GM23338 (cell line): ENCODE measurements at regions not wholly inside any gene's neighbourhood (a gene's known extent, or its start where the extent isn't known, plus 50 kb on each side); places are given as distances from the start of the nearest gene placed in this dataset.

Experiments used
- ATAC-seq: fragments of 200-7000 bp; cut with Tn5 transposase; 3 replicates; pipeline ENCODE4 v1.9.1; 2020
- DNase-seq: peaks from one replicate; pipeline ENCODE4 v3.0.0-alpha.2; 2015; ENCODE audit warnings: low spot score
- H2AFZ ChIP-seq: fragments of 200-600 bp; sonication (generic); 2 replicates; pipeline ENCODE4 v1.8.0; 2016; ENCODE audit warnings: antibody characterized with exemption, mild to moderate bottlenecking, moderate library complexity
- H3F3A ChIP-seq: fragments of 200-600 bp; sonication (generic); replicated peaks from 2 replicates; pipeline ENCODE4 v1.8.0; 2017; ENCODE audit warnings: antibody characterized with exemption, mixed run types, low read depth
- H3K27ac ChIP-seq: fragments of 200-600 bp; sonication (generic); 2 replicates; pipeline ENCODE4 v1.6.1; 2016; ENCODE audit warnings: low read depth
- H3K27me3 ChIP-seq: fragments of 200-600 bp; sonication (generic); 2 replicates; pipeline ENCODE4 v1.8.0; 2016; ENCODE audit warnings: mild to moderate bottlenecking, mixed run types, moderate library complexity; ENCODE audit not compliant: insufficient read depth
- H3K36me3 ChIP-seq: fragments of 200-600 bp; sonication (generic); 2 replicates; pipeline ENCODE4 v1.8.0; 2016; ENCODE audit warnings: mild to moderate bottlenecking; ENCODE audit not compliant: insufficient read depth
- H3K4me1 ChIP-seq: fragments of 200-600 bp; sonication (generic); 2 replicates; pipeline ENCODE4 v1.8.0; 2016; ENCODE audit warnings: mild to moderate bottlenecking, moderate library complexity; ENCODE audit not compliant: insufficient read depth
- H3K4me2 ChIP-seq: fragments of 200-600 bp; sonication (generic); 2 replicates; pipeline ENCODE4 v1.7.1; 2017; ENCODE audit warnings: mixed run types
- H3K4me3 ChIP-seq: fragments of 200-600 bp; sonication (generic); 2 replicates; pipeline ENCODE4 v1.6.1; 2016; ENCODE audit warnings: mixed run types
- H3K79me2 ChIP-seq: fragments of 200-600 bp; sonication (generic); replicated peaks from 2 replicates; pipeline ENCODE4 v1.8.0; 2017; ENCODE audit warnings: mild to moderate bottlenecking; ENCODE audit not compliant: insufficient read depth
- H3K9me2 ChIP-seq: fragments of 200-600 bp; sonication (generic); 2 replicates; pipeline ENCODE4 v1.8.0; 2017; ENCODE audit not compliant: insufficient read depth
- H4K20me1 ChIP-seq: fragments of 200-600 bp; sonication (generic); replicated peaks from 2 replicates; pipeline ENCODE4 v1.8.0; 2017; ENCODE audit warnings: mild to moderate bottlenecking; ENCODE audit not compliant: insufficient read depth
- H3K27ac Mint-ChIP-seq: 2 replicates; pipeline ENCODE4 v1.8.0; 2020; ENCODE audit warnings: inconsistent platforms, mild to moderate bottlenecking, moderate library complexity, mixed read lengths
- H3K27me3 Mint-ChIP-seq: 3 replicates; pipeline ENCODE4 v1.8.0; 2022; ENCODE audit warnings: low read depth, mild to moderate bottlenecking, moderate library complexity, mixed read lengths, inconsistent platforms; ENCODE audit not compliant: insufficient read depth, poor library complexity
- H3K36me3 Mint-ChIP-seq: 3 replicates; pipeline ENCODE4 v1.8.0; 2021; ENCODE audit warnings: low read depth, mild to moderate bottlenecking, inconsistent platforms, moderate library complexity, mixed read lengths
- H3K4me1 Mint-ChIP-seq: 3 replicates; pipeline ENCODE4 v1.8.0; 2020; ENCODE audit warnings: mild to moderate bottlenecking, inconsistent platforms, mixed read lengths
- H3K4me3 Mint-ChIP-seq: 3 replicates; pipeline ENCODE4 v1.8.0; 2021; ENCODE audit warnings: moderate library complexity, mild to moderate bottlenecking, inconsistent platforms, mixed read lengths
- H3K9me3 Mint-ChIP-seq: 3 replicates; pipeline ENCODE4 v1.8.0; 2020; ENCODE audit warnings: moderate library complexity, mild to moderate bottlenecking, inconsistent platforms, mixed read lengths
- CREB1 ChIP-seq: fragments of 250-450 bp; sonication (Bioruptor Pico); IDR thresholded peaks from 2 replicates; pipeline ENCODE4 v1.5.0; 2020; ENCODE audit warnings: low read depth, mild to moderate bottlenecking, moderate library complexity
- CTCF ChIP-seq, 2 experiments: fragments of 200-600 bp in 1 of 2; sonication (generic) in 1 of 2; conservative IDR thresholded peaks; 2 replicates each; pipeline versions ENCODE4 v1.5.1 to v1.6.1; 2016 to 2017; ENCODE audit warnings: antibody characterized with exemption in 2 of 2, low read depth in 2 of 2, mild to moderate bottlenecking in 2 of 2, moderate library complexity in 1 of 2
- ETS1 ChIP-seq: IDR thresholded peaks from 2 replicates; pipeline ENCODE4 v1.6.1; 2016; ENCODE audit warnings: antibody characterized with exemption
- JUNB ChIP-seq: IDR thresholded peaks from one replicate; pipeline ENCODE4 v1.6.1; 2016; ENCODE audit warnings: antibody characterized with exemption; ENCODE audit not compliant: unreplicated experiment
- REST ChIP-seq: IDR thresholded peaks from one replicate; pipeline ENCODE4 v1.6.1; 2018; ENCODE audit warnings: antibody characterized with exemption; ENCODE audit not compliant: unreplicated experiment
- STAT1 ChIP-seq: IDR thresholded peaks from one replicate; pipeline ENCODE4 v1.6.1; 2016; ENCODE audit warnings: antibody characterized with exemption; ENCODE audit not compliant: unreplicated experiment
- ZNF114 ChIP-seq: fragments of 250-450 bp; sonication (Bioruptor Pico); IDR thresholded peaks from 2 replicates; pipeline ENCODE4 v1.5.0; 2020; ENCODE audit warnings: mild to moderate bottlenecking, moderate library complexity

- TF ChIP-seq STAT1 (no peak), ETS1 (no peak), ZNF114 (CRISPR knock-in tag) (no peak), CTCF (conservative IDR thresholded peaks at IDR 0.05; ENCODE audit: low read depth in 2 of 2) (no peak)
These were observed 267.3 kb upstream of the GATB start (continued) for GRCh38 chr4:152028131-152028530.

GRCh38 chr4:152024881-152025280 is 264.1 kb upstream of the GATB start:
- Histone ChIP-seq H3K36me3 (no peaks in the 10 kb centered on the region), H3K4me3 (no peak overlapping the region), H2AFZ (no peak overlapping the region; the same call in 1 of the 2 replicates), H3K9me2 (peaks cover 25% of the 10 kb centered on the region), H4K20me1 (no peaks in the 10 kb centered on the region), H3K27me3 (no peaks in the 10 kb centered on the region), H3K79me2 (no peaks in the 10 kb centered on the region), H3K27ac (no peak overlapping the region), H3F3A (no peaks in the 10 kb centered on the region), H3K4me2 (no peak overlapping the region), H3K4me1 (no peaks in the 10 kb centered on the region; the same call in 1 of the 2 replicates)
- Mint-ChIP-seq H3K27ac (no peak overlapping the region), H3K9me3 (no peaks in the 10 kb centered on the region), H3K4me1 (peaks cover 6% of the 10 kb centered on the region; the same call in 2 of the 3 replicates), H3K36me3 (no peaks in the 10 kb centered on the region), H3K4me3 (no peak overlapping the region), H3K27me3 (no peaks in the 10 kb centered on the region)
- no peak for TF ChIP-seq STAT1
- TF ChIP-seq CREB1 (CRISPR knock-in tag), result no peak
- no peak for TF ChIP-seq ETS1
- no peak for TF ChIP-seq CTCF (conservative IDR thresholded peaks at IDR 0.05; ENCODE audit: low read depth in 2 of 2)
- no peak for TF ChIP-seq REST
- no peak for TF ChIP-seq JUNB
- no peak for ATAC-seq
- no peak for DNase-seq
